ENCODE measurements at regions not wholly inside any gene's neighbourhood (a gene's known extent, or its start where the extent isn't known, plus 50 kb on each side); places are given as distances from the start of the nearest gene placed in this dataset.
"Not testable (repeated sequence)": the region's sequence is repeated elsewhere in the genome, so short reads cannot be mapped to it uniquely, and the experiment has no call there.

DNA sequence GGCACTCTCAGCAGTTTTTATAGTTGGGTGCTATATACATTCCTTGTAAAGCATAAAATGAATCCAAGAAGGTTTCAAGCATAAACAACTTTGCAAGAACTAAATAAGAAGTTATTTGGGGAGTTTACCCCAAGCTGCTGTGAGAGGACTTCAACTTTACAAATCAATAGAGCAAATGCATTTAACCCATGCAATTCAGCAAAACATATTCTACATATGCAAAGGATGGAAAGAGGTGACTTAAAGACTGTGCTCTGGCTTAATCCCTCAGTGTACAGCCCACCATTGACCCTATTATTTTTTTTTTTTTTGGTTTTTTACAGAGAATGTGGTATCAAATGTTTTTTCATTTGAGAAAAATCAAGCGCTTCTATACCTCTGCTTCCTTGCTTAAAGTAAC is 736.5 kb downstream of the CETN3 start:
- H3K4me3 ChIP-seq, result no peak overlapping the region
- H3K4me1 ChIP-seq, result no peaks in the 10 kb centered on the region
- no peaks in the 10 kb centered on the region for H3K9me3 ChIP-seq
- intact Hi-C loops (cut with DNase I; ENCODE audit: low total_unique reads), result no loop called here
- no peak overlapping the region for H3K27ac ChIP-seq
- H3K27me3 ChIP-seq, result no peaks in the 10 kb centered on the region
- TF ChIP-seq POLR2AphosphoS5 (IDR thresholded peaks at IDR 0.05), result no peak
- no peak for TF ChIP-seq POLR2A (IDR thresholded peaks at IDR 0.05)
- no peak for DNase-seq (ENCODE audit: low spot score in 2 of 2)
- no peaks in the 10 kb centered on the region for H3K36me3 ChIP-seq

DNA sequence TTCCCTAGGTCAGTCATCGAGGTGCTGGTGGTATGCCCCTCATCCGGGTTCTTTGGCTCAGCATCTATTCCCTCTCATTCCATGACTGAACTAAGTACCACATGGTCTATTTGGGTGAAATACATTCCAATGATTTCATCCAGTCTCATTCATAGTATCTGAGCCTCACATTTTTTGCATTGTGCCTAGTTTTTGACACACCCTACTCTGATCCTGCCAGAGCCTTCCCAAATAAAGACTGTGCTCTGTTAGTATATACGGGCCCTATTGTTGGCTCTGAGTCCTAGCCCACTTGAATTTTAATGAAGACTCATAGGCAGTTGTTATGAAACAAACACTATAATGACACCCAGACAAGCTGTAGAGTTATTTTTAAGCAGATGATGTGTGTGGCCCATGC is 740.7 kb downstream of the CETN3 start:
- intact Hi-C loops (cut with DNase I; ENCODE audit: low total_unique reads), result no loop called here
- Histone ChIP-seq H3K27me3 (no peaks in the 10 kb centered on the region), H3K4me1 (no peaks in the 10 kb centered on the region), H3K27ac (no peak overlapping the region), H3K9me3 (peaks cover 4 to 19% of the 10 kb centered on the region in 2 donors), H3K4me3 (no peak overlapping the region), H3K36me3 (no peaks in the 10 kb centered on the region)
- no peak for DNase-seq (ENCODE audit: low spot score in 2 of 2)
- no peak for TF ChIP-seq POLR2AphosphoS5 (IDR thresholded peaks at IDR 0.05)

DNA sequence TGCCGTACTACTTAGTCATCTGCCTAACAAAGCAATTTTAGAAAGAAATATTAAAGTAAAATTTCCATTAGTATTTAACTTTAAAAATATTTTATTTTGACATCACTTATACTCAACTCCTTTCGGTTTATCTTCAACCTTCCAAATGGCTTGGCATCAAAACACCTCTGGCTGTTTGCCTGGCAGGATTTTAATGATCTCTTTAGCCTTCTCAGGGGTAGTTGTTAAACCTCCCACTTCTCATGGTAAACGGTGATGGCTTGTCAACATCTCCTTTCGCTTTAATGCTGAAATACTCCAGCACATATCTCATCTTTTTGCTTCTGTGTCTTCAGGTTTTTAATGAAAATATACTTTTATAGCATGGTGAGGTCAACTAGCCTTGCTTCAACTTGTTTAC is 747.1 kb downstream of the CETN3 start:
- H3K4me1 ChIP-seq, result no peaks in the 10 kb centered on the region
- intact Hi-C loops (cut with DNase I; ENCODE audit: low total_unique reads), result no loop called here
- H3K4me3 ChIP-seq, result no peak overlapping the region
- H3K36me3 ChIP-seq, result no peaks in the 10 kb centered on the region
- no peak overlapping the region for H3K27ac ChIP-seq
- H3K9me3 ChIP-seq, result peaks cover 4 to 47% of the 10 kb centered on the region in 2 donors
- TF ChIP-seq POLR2A (IDR thresholded peaks at IDR 0.05), result no peak
- TF ChIP-seq POLR2AphosphoS5 (IDR thresholded peaks at IDR 0.05), result no peak
- TF ChIP-seq, protein P1, sequence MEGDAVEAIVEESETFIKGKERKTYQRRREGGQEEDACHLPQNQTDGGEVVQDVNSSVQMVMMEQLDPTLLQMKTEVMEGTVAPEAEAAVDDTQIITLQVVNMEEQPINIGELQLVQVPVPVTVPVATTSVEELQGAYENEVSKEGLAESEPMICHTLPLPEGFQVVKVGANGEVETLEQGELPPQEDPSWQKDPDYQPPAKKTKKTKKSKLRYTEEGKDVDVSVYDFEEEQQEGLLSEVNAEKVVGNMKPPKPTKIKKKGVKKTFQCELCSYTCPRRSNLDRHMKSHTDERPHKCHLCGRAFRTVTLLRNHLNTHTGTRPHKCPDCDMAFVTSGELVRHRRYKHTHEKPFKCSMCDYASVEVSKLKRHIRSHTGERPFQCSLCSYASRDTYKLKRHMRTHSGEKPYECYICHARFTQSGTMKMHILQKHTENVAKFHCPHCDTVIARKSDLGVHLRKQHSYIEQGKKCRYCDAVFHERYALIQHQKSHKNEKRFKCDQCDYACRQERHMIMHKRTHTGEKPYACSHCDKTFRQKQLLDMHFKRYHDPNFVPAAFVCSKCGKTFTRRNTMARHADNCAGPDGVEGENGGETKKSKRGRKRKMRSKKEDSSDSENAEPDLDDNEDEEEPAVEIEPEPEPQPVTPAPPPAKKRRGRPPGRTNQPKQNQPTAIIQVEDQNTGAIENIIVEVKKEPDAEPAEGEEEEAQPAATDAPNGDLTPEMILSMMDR (IDR thresholded peaks at IDR 0.05), result no peak
- no peak for DNase-seq (ENCODE audit: low spot score in 2 of 2)
- no peaks in the 10 kb centered on the region for H3K27me3 ChIP-seq

DNA sequence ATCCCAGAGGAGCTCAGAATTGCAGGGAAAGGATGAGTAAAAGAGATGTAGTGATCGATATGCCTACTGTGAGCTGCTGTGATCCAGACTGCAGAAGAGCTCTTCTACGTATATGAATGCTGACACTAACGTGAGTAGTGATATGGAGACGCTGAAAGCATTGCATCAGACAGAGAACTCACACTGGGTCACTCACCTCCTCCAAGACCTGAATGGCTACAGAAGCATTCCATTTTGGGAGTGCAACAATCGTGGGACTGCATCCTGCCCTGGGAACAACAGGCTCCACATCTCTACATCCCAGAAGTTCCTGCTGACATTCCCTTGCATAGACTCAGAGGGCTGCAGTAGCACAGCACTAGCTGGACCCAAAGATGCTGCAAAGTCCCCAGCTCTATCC is 755.9 kb upstream of the MEF2C start:
- H3K27me3 ChIP-seq, result no peaks in the 10 kb centered on the region
- intact Hi-C loops (cut with DNase I; ENCODE audit: low total_unique reads), result no loop called here
- TF ChIP-seq POLR2A (IDR thresholded peaks at IDR 0.05) (no peak), POLR2AphosphoS5 (IDR thresholded peaks at IDR 0.05) (no peak)
- TF ChIP-seq, protein P1 (IDR thresholded peaks at IDR 0.05), result no peak
- H3K4me1 ChIP-seq, result no peaks in the 10 kb centered on the region
- DNase-seq (ENCODE audit: low spot score in 2 of 2), result no peak
- H3K36me3 ChIP-seq, result no peaks in the 10 kb centered on the region
- no peak overlapping the region for H3K4me3 ChIP-seq
- peaks cover 4% of the 10 kb centered on the region in 2 donors for H3K9me3 ChIP-seq
- H3K27ac ChIP-seq, result no peak overlapping the region

DNA sequence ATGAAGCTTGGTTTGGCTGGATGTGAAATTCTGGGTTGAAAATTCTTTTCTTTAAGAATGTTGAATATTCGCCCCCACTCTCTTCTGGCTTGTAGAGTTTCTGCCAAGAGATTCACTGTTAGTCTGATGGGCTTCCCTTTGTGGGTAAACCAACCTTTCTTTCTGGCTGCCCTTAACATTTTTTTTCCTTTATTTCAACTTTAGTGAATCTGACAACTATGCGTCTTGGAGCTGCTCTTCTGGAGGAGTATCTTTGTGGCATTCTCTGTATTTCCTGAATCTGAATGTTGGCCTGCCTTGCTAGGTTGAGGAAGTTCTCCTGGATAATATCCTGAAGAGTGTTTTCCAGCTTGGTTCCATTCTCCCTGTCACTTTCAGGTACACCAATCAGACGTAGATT is 751.2 kb upstream of the MEF2C start:
- H3K9me3 ChIP-seq, result peaks cover 4 to 10% of the 10 kb centered on the region in 2 donors
- intact Hi-C loops (cut with DNase I; ENCODE audit: low total_unique reads); DNase-seq (ENCODE audit: low spot score in 2 of 2); H3K27ac ChIP-seq; H3K4me3 ChIP-seq; H3K36me3 ChIP-seq; H3K4me1 ChIP-seq; H3K27me3 ChIP-seq: not testable (repeated sequence)

DNA sequence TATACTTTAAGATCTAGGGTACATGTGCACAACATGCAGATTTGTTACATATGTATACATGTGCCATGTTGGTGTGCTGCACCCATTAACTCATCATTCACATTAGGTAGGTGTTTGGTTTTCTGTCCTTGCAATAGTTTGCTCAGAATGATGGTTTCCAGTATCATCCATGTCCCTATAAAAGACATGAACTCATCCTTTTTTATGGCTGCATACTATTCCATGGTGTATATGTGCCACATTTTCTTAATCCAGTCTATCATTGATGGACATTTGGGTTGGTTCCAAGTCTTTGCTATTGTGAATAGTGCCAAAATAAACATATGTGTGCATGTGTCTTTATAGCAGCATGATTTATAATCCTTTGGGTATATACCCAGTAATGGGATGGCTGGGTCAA is 747.1 kb upstream of the MEF2C start:
- DNase-seq (ENCODE audit: low spot score in 2 of 2); H3K36me3 ChIP-seq; intact Hi-C loops (cut with DNase I; ENCODE audit: low total_unique reads): not testable (repeated sequence)

DNA sequence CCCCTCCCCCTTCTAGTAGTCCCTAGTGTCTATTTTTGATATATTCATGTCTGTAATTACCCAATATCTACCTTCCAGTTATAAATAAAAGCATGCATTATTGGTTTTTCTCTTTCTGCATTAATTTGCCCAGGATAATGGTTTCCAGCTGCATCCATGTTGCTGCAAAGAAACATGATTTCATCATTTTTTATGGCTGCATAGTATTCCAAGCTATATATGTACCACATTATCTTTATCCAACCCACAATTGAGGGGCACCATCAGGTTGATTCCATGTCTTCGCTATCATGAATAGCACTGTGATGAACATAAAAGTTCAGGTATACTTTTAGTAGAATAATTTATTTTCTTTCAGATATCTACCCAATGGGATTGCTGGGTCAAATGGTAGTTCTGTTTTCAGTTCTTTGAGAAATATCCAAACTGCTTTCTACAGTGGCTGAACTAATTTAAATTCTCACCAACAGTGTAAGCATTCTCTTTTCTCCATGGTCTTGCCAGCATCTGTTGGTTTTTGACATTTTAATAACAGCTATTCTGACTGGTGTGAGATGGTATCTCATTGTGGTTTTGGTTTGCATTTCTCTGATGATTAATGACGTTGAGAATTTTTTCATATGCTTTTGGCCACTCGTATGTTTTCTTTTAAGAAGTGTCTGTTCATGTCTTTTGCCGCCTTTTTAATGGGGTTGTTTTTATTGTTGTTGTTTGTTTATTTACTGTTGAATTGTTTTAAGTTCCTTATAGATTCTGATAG is 746.1 kb upstream of the MEF2C start:
- intact Hi-C loops (cut with DNase I; ENCODE audit: low total_unique reads), result no loop called here
- TF ChIP-seq POLR2A (IDR thresholded peaks at IDR 0.05), result no peak
- TF ChIP-seq POLR2AphosphoS5 (IDR thresholded peaks at IDR 0.05), result no peak
- TF ChIP-seq, protein P1 (IDR thresholded peaks at IDR 0.05), result no peak
- DNase-seq (ENCODE audit: low spot score in 2 of 2), result no peak
- Histone ChIP-seq H3K27me3 (no peaks in the 10 kb centered on the region), H3K4me1 (no peaks in the 10 kb centered on the region), H3K4me3 (no peak overlapping the region), H3K36me3 (no peaks in the 10 kb centered on the region), H3K27ac (no peak overlapping the region), H3K9me3 (peaks cover 6 to 15% of the 10 kb centered on the region in 2 donors)

More for the DNA sequence above, 747.1 kb upstream of the MEF2C start:
- H3K27ac ChIP-seq, H3K4me3 ChIP-seq, H3K4me1 ChIP-seq, H3K27me3 ChIP-seq: not testable (repeated sequence)
- peaks cover 6 to 15% of the 10 kb centered on the region in 2 donors for H3K9me3 ChIP-seq
